ENCODE measurements at regions not wholly inside any gene's neighbourhood (a gene's known extent, or its start where the extent isn't known, plus 50 kb on each side); places are given as distances from the start of the nearest gene placed in this dataset.

GRCh38 chr14:30349520-30349919 is 209.4 kb upstream of the G2E3 start:
- no peaks in the 10 kb centered on the region for H3K79me2 ChIP-seq (ENCODE audit: low read depth)
- TF ChIP-seq EZH2phosphoT487 (IDR thresholded peaks at IDR 0.05) (no peak), EZH2 (IDR thresholded peaks at IDR 0.05) (no peak), CTCF (IDR thresholded peaks at IDR 0.05) (no peak)
- Mint-ChIP-seq H3K4me3 (no peak overlapping the region), H3K4me1 (peaks cover 2% of the 10 kb centered on the region), H3K27ac (no peak overlapping the region), H3K9me3 (no peaks in the 10 kb centered on the region), H3K27me3 (ENCODE audit: insufficient read depth, low read depth) (no peaks in the 10 kb centered on the region), H3K36me3 (no peaks in the 10 kb centered on the region)
- H3K4me1 ChIP-seq, result peaks cover 2% of the 10 kb centered on the region
- H3K4me2 ChIP-seq, result no peak overlapping the region
- no peak for DNase-seq (ENCODE audit: low spot score)
- no peak overlapping the region for H2AFZ ChIP-seq (replicated peaks)
- no peaks in the 10 kb centered on the region for H4K20me1 ChIP-seq (ENCODE audit: low read depth)
- H3K4me3 ChIP-seq, result no peak overlapping the region
- no peaks in the 10 kb centered on the region for H3F3A ChIP-seq (ENCODE audit: low read depth)
- H3K27ac ChIP-seq, result no peak overlapping the region
- no peak overlapping the region for H3K9ac ChIP-seq
- H3K36me3 ChIP-seq, result no peaks in the 10 kb centered on the region
- no peaks in the 10 kb centered on the region for H3K27me3 ChIP-seq
- H3K9me3 ChIP-seq (ENCODE audit: low read depth), result no peaks in the 10 kb centered on the region

GRCh38 chr14:30354439-30354838 is 204.5 kb upstream of the G2E3 start:
- H3K27me3 ChIP-seq, result no peaks in the 10 kb centered on the region
- H2AFZ ChIP-seq (replicated peaks), result no peak overlapping the region
- no peaks in the 10 kb centered on the region for H3K36me3 Mint-ChIP-seq
- H3K4me1 ChIP-seq, result peaks cover 8% of the 10 kb centered on the region
- TF ChIP-seq CTCF (IDR thresholded peaks at IDR 0.05) (no peak), EZH2phosphoT487 (IDR thresholded peaks at IDR 0.05) (no peak), EZH2 (IDR thresholded peaks at IDR 0.05) (no peak)
- H3K79me2 ChIP-seq (ENCODE audit: low read depth), result no peaks in the 10 kb centered on the region
- H3K9ac ChIP-seq, result no peak overlapping the region
- no peaks in the 10 kb centered on the region for H3K9me3 Mint-ChIP-seq
- no peak overlapping the region for H3K4me3 Mint-ChIP-seq
- H3K36me3 ChIP-seq, result no peaks in the 10 kb centered on the region
- H3K27ac Mint-ChIP-seq, result no peak overlapping the region
- no peaks in the 10 kb centered on the region for H3F3A ChIP-seq (ENCODE audit: low read depth)
- DNase-seq (ENCODE audit: low spot score), result no peak
- no peak overlapping the region for H3K4me2 ChIP-seq
- H3K27me3 Mint-ChIP-seq (ENCODE audit: insufficient read depth, low read depth), result no peaks in the 10 kb centered on the region
- H3K9me3 ChIP-seq (ENCODE audit: low read depth), result no peaks in the 10 kb centered on the region
- peaks cover 19% of the 10 kb centered on the region for H3K4me1 Mint-ChIP-seq
- H3K27ac ChIP-seq, result no peak overlapping the region
- H4K20me1 ChIP-seq (ENCODE audit: low read depth), result no peaks in the 10 kb centered on the region
- H3K4me3 ChIP-seq, result no peak overlapping the region

GRCh38 chr14:30355431-30355913 is 203.5 kb upstream of the G2E3 start:
- no peak for DNase-seq (ENCODE audit: low spot score)
- Histone ChIP-seq H3K4me3 (no peak overlapping the region), H3K9me3 (ENCODE audit: low read depth) (no peaks in the 10 kb centered on the region), H3K36me3 (no peaks in the 10 kb centered on the region), H4K20me1 (ENCODE audit: low read depth) (no peaks in the 10 kb centered on the region), H3K79me2 (ENCODE audit: low read depth) (no peaks in the 10 kb centered on the region), H2AFZ (replicated peaks) (no peak overlapping the region), H3K4me2 (no peak overlapping the region), H3K27me3 (no peaks in the 10 kb centered on the region), H3K4me1 (peaks cover 8% of the 10 kb centered on the region), H3K9ac (no peak overlapping the region), H3K27ac (no peak overlapping the region), H3F3A (ENCODE audit: low read depth) (no peaks in the 10 kb centered on the region)
- TF ChIP-seq EZH2phosphoT487 (IDR thresholded peaks at IDR 0.05) (no peak), EZH2 (IDR thresholded peaks at IDR 0.05) (no peak), CTCF (IDR thresholded peaks at IDR 0.05) (no peak)
- Mint-ChIP-seq H3K9me3 (no peaks in the 10 kb centered on the region), H3K27me3 (ENCODE audit: insufficient read depth, low read depth) (no peaks in the 10 kb centered on the region), H3K4me1 (peaks cover 19% of the 10 kb centered on the region), H3K4me3 (no peak overlapping the region), H3K27ac (no peak overlapping the region), H3K36me3 (no peaks in the 10 kb centered on the region)

Data from neural progenitor cell (in vitro differentiated cells).